ENCODE measurements at regions not wholly inside any gene's neighbourhood (a gene's known extent, or its start where the extent isn't known, plus 50 kb on each side); places are given as distances from the start of the nearest gene placed in this dataset.

- peaks cover 5% of the 10 kb centered on the region for H3K36me3 Mint-ChIP-seq (ENCODE audit: unreplicated experiment)
- no peak for DNase-seq
- H3K27ac Mint-ChIP-seq (ENCODE audit: unreplicated experiment) = no peak overlapping the region
- H3K9me3 Mint-ChIP-seq (ENCODE audit: unreplicated experiment) = no peaks in the 10 kb centered on the region
- H3K4me1 Mint-ChIP-seq (ENCODE audit: low read depth, unreplicated experiment) = no peaks in the 10 kb centered on the region
- TF ChIP-seq, protein P1, sequence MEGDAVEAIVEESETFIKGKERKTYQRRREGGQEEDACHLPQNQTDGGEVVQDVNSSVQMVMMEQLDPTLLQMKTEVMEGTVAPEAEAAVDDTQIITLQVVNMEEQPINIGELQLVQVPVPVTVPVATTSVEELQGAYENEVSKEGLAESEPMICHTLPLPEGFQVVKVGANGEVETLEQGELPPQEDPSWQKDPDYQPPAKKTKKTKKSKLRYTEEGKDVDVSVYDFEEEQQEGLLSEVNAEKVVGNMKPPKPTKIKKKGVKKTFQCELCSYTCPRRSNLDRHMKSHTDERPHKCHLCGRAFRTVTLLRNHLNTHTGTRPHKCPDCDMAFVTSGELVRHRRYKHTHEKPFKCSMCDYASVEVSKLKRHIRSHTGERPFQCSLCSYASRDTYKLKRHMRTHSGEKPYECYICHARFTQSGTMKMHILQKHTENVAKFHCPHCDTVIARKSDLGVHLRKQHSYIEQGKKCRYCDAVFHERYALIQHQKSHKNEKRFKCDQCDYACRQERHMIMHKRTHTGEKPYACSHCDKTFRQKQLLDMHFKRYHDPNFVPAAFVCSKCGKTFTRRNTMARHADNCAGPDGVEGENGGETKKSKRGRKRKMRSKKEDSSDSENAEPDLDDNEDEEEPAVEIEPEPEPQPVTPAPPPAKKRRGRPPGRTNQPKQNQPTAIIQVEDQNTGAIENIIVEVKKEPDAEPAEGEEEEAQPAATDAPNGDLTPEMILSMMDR (IDR thresholded peaks at IDR 0.05; ENCODE audit: partially characterized antibody, unreplicated experiment) = no peak
- no peak overlapping the region for H3K4me3 Mint-ChIP-seq (ENCODE audit: unreplicated experiment)
- peaks cover 2% of the 10 kb centered on the region for H3K27me3 Mint-ChIP-seq (ENCODE audit: unreplicated experiment)
These were observed 258.8 kb upstream of the CTBP2 start for GRCh38 chr10:125419146-125419545.

- Mint-ChIP-seq H3K27me3 (ENCODE audit: unreplicated experiment) (no peaks in the 10 kb centered on the region), H3K36me3 (ENCODE audit: unreplicated experiment) (peaks cover 5% of the 10 kb centered on the region), H3K4me3 (ENCODE audit: unreplicated experiment) (no peak overlapping the region), H3K27ac (ENCODE audit: unreplicated experiment) (no peak overlapping the region), H3K9me3 (ENCODE audit: unreplicated experiment) (no peaks in the 10 kb centered on the region), H3K4me1 (ENCODE audit: low read depth, unreplicated experiment) (no peaks in the 10 kb centered on the region)
- TF ChIP-seq, protein P1 (IDR thresholded peaks at IDR 0.05; ENCODE audit: partially characterized antibody, unreplicated experiment) = no peak
- DNase-seq = no peak
These were observed 257.2 kb upstream of the CTBP2 start for GRCh38 chr10:125417605-125418004.

GRCh38 chr10:125415964-125416363, 255.6 kb upstream of the CTBP2 start:
- TF ChIP-seq, protein P1 (IDR thresholded peaks at IDR 0.05; ENCODE audit: partially characterized antibody, unreplicated experiment) = no peak
- H3K36me3 Mint-ChIP-seq (ENCODE audit: unreplicated experiment) = peaks cover 7% of the 10 kb centered on the region
- no peak overlapping the region for H3K4me3 Mint-ChIP-seq (ENCODE audit: unreplicated experiment)
- no peaks in the 10 kb centered on the region for H3K27me3 Mint-ChIP-seq (ENCODE audit: unreplicated experiment)
- H3K4me1 Mint-ChIP-seq (ENCODE audit: low read depth, unreplicated experiment) = no peaks in the 10 kb centered on the region
- no peak for DNase-seq
- H3K9me3 Mint-ChIP-seq (ENCODE audit: unreplicated experiment) = no peaks in the 10 kb centered on the region
- no peak overlapping the region for H3K27ac Mint-ChIP-seq (ENCODE audit: unreplicated experiment)

GRCh38 chr10:125415006-125415633, 254.8 kb upstream of the CTBP2 start:
- Mint-ChIP-seq H3K9me3 (ENCODE audit: unreplicated experiment) (no peaks in the 10 kb centered on the region), H3K27ac (ENCODE audit: unreplicated experiment) (no peak overlapping the region), H3K4me1 (ENCODE audit: low read depth, unreplicated experiment) (no peaks in the 10 kb centered on the region), H3K4me3 (ENCODE audit: unreplicated experiment) (no peak overlapping the region), H3K36me3 (ENCODE audit: unreplicated experiment) (peaks cover 10% of the 10 kb centered on the region), H3K27me3 (ENCODE audit: unreplicated experiment) (no peaks in the 10 kb centered on the region)
- no peak for DNase-seq
- TF ChIP-seq, protein P1 (IDR thresholded peaks at IDR 0.05; ENCODE audit: partially characterized antibody, unreplicated experiment) = no peak

DNA sequence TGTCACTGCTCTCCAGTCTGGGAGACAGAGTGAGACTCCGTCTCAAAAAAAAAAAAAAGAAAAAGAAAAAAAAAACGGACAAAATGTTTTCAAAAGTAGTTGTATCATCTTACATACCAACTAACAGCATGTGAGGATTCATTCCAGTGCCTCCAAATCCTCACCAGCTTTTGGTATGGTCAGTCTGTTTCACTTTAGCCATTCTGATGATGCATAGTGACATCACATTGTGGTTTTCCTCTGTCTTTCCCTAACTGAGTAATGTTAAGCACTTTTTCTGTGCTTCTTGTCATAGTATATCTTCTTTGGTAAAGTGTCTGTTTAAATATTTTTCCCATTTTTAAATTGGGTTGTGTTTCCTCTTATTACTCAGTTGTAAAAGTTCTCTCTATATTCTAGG, 251.4 kb upstream of the CTBP2 start:
- no peaks in the 10 kb centered on the region for H3K27me3 Mint-ChIP-seq (ENCODE audit: unreplicated experiment)
- H3K4me3 Mint-ChIP-seq (ENCODE audit: unreplicated experiment) = no peak overlapping the region
- H3K36me3 Mint-ChIP-seq (ENCODE audit: unreplicated experiment) = peaks cover 5% of the 10 kb centered on the region
- H3K27ac Mint-ChIP-seq (ENCODE audit: unreplicated experiment) = no peak overlapping the region
- TF ChIP-seq, protein P1 (IDR thresholded peaks at IDR 0.05; ENCODE audit: partially characterized antibody, unreplicated experiment) = no peak
- DNase-seq = no peak
- H3K4me1 Mint-ChIP-seq (ENCODE audit: low read depth, unreplicated experiment) = no peaks in the 10 kb centered on the region
- no peaks in the 10 kb centered on the region for H3K9me3 Mint-ChIP-seq (ENCODE audit: unreplicated experiment)

Measured in glutamatergic neuron (in vitro differentiated cells).